DND-41 (cell line): ENCODE measurements at regions not wholly inside any gene's neighbourhood (a gene's known extent, or its start where the extent isn't known, plus 50 kb on each side); places are given as distances from the start of the nearest gene placed in this dataset.

Experiments
- ATAC-seq: fragments of 200-7000 bp; cut with Tn5 transposase; 3 replicates; pipeline ENCODE4 v1.9.1; 2021; ENCODE audit warnings: low read depth; ENCODE audit not compliant: insufficient read depth
- DNase-seq: peaks from one replicate; pipeline ENCODE4 v3.0.0-alpha.2; 2020
- H2AFZ ChIP-seq: 2 replicates; pipeline ENCODE4 v1.6.0; 2012; ENCODE audit warnings: low read depth, low read length
- H3K27ac ChIP-seq: 2 replicates; pipeline ENCODE4 v1.5.1; 2012; ENCODE audit warnings: low read length, inconsistent platforms
- H3K27me3 ChIP-seq: fragments of 200-600 bp; sonication (generic); 2 replicates; pipeline ENCODE4 v1.6.0; 2012; ENCODE audit warnings: low read length, mild to moderate bottlenecking, inconsistent platforms; ENCODE audit not compliant: insufficient read depth, poor library complexity
- H3K36me3 ChIP-seq: 2 replicates; pipeline ENCODE4 v1.5.1; 2012; ENCODE audit warnings: low read length, inconsistent platforms; ENCODE audit not compliant: insufficient read depth
- H3K4me1 ChIP-seq: 2 replicates; pipeline ENCODE4 v1.5.1; 2012; ENCODE audit warnings: mild to moderate bottlenecking, low read length; ENCODE audit not compliant: insufficient read depth
- H3K4me2 ChIP-seq: 2 replicates; pipeline ENCODE4 v1.6.0; 2012; ENCODE audit warnings: mild to moderate bottlenecking, moderate library complexity, low read length, inconsistent platforms; ENCODE audit not compliant: insufficient read depth
- H3K4me3 ChIP-seq, 2 experiments: fragments of 200-600 bp in 1 of 2; shearing (Covaris generic) in 1 of 2; 2 replicates each; pipeline ENCODE4 v1.5.1; 2012 to 2016; ENCODE audit warnings: inconsistent platforms in 2 of 2, low read length in 2 of 2, mild to moderate bottlenecking in 2 of 2, low read depth in 1 of 2, moderate library complexity in 1 of 2
- H3K79me2 ChIP-seq: 2 replicates; pipeline ENCODE4 v1.6.0; 2012; ENCODE audit warnings: low read length, inconsistent platforms; ENCODE audit not compliant: insufficient read depth
- H3K9ac ChIP-seq: 2 replicates; pipeline ENCODE4 v1.6.0; 2012; ENCODE audit warnings: low read depth, mild to moderate bottlenecking, inconsistent platforms, low read length, moderate library complexity
- H3K9me3 ChIP-seq: 2 replicates; pipeline ENCODE4 v1.5.1; 2012; ENCODE audit warnings: low read length, moderate library complexity, mild to moderate bottlenecking, inconsistent platforms; ENCODE audit not compliant: insufficient read depth, severe bottlenecking
- H4K20me1 ChIP-seq: 2 replicates; pipeline ENCODE4 v1.6.0; 2012; ENCODE audit warnings: low read length; ENCODE audit not compliant: insufficient read depth
- EZH2 ChIP-seq: IDR thresholded peaks from 3 replicates; pipeline ENCODE4 v1.6.1; 2012; ENCODE audit warnings: borderline replicate concordance, low read depth, mild to moderate bottlenecking, moderate library complexity, low read length, inconsistent platforms; ENCODE audit not compliant: severe bottlenecking
- TF ChIP-seq, protein P1 (sequence below): IDR thresholded peaks from 2 replicates; pipeline ENCODE4 v1.5.1; 2012; ENCODE audit warnings: borderline replicate concordance, low read length, moderate library complexity, mild to moderate bottlenecking; ENCODE audit not compliant: poor library complexity, severe bottlenecking; ENCODE audit errors: extremely low read depth

DNA sequence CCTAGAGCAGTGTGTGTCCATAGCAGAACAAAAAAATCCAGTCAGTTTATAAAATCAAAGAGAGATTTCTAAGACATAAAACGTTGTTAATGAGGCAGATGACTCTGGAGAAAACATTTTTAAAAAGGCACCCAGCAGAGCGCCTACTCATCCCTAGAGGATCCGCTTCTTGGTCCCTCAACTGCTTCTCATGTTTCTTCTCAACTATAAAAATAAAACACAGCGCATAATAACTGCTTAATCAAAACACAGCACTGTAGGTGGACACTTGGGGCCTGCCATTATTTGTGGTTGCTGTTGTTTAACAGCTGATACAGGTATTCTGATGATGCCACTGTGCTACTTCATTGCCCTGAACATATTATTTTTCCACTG, 347.9 kb downstream of the FGF9 start:
- H3K4me1 ChIP-seq: no peaks in the 10 kb centered on the region
- ATAC-seq: 0 out of 3 replicates have a peak, but pooled peaks have one; percentile 31

DNA sequence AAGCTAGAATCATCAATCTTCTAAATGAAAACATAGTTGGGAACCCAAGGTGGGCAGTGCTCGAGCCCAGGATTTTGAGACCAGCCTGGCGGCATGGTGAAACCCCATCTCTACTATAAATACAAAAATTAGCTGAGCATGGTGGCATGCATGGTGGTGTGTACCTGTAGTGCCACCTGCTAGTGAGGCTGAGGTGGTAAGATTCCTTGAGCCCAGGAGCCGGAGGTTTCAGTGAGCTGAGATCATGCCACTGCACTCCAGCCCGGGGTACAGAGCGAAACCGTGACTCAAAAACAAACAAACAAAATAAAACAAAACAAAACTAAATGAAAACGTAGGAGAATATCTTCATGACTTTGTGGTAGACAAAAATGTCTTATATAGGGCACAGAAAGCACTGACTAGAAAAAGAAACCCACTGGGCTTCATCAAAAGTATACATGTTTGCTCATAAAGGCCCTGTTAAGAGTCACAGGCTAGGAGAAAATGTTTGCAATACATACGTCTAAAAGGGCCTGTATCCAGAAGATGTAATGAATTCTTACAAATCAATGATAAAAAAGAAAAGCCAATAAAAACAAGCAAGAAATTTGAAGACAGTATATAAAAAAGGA, 353.6 kb downstream of the FGF9 start:
- H3K4me3 ChIP-seq: no peak overlapping the region
- no peak for DNase-seq
- no peak for ATAC-seq

More for the DNA sequence above, 347.9 kb downstream of the FGF9 start:
- no peak for DNase-seq
- H4K20me1 ChIP-seq: no peaks in the 10 kb centered on the region
- no peaks in the 10 kb centered on the region for H3K36me3 ChIP-seq
- H3K27ac ChIP-seq: no peak overlapping the region
- H3K4me3 ChIP-seq: no peak overlapping the region
- no peak overlapping the region for H2AFZ ChIP-seq
- H3K9ac ChIP-seq: no peak overlapping the region
- no peak overlapping the region for H3K4me2 ChIP-seq
- H3K9me3 ChIP-seq: no peaks in the 10 kb centered on the region
- H3K27me3 ChIP-seq: no peaks in the 10 kb centered on the region
- no peak for TF ChIP-seq EZH2
- TF ChIP-seq, protein P1, sequence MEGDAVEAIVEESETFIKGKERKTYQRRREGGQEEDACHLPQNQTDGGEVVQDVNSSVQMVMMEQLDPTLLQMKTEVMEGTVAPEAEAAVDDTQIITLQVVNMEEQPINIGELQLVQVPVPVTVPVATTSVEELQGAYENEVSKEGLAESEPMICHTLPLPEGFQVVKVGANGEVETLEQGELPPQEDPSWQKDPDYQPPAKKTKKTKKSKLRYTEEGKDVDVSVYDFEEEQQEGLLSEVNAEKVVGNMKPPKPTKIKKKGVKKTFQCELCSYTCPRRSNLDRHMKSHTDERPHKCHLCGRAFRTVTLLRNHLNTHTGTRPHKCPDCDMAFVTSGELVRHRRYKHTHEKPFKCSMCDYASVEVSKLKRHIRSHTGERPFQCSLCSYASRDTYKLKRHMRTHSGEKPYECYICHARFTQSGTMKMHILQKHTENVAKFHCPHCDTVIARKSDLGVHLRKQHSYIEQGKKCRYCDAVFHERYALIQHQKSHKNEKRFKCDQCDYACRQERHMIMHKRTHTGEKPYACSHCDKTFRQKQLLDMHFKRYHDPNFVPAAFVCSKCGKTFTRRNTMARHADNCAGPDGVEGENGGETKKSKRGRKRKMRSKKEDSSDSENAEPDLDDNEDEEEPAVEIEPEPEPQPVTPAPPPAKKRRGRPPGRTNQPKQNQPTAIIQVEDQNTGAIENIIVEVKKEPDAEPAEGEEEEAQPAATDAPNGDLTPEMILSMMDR: no peak
- H3K79me2 ChIP-seq: no peaks in the 10 kb centered on the region

DNA sequence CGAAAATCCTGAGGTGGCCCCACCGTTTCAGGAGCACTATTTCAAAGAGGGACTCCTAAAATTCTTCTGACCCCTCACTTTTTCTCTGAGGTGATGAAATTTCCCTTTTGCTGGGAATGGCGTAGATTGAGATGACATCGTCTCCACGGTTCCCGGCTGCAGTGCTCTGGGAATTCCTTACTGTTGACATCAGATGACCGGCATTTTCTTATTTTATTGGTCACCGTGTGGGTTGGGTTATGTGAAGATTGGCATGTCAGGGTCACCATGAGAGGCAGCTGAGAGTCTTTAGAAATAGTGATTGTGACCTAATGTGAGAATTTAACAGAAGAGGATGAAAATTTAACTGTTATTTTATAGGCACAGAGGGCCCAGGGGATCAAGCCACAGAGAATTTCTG, 356.7 kb downstream of the FGF9 start:
- no peaks in the 10 kb centered on the region for H3K36me3 ChIP-seq
- H3K9ac ChIP-seq: no peak overlapping the region
- H3K27ac ChIP-seq: no peak overlapping the region
- H3K9me3 ChIP-seq: no peaks in the 10 kb centered on the region
- H2AFZ ChIP-seq: no peak overlapping the region
- TF ChIP-seq EZH2: no peak
- TF ChIP-seq, protein P1: no peak
- no peak overlapping the region for H3K4me3 ChIP-seq
- H3K27me3 ChIP-seq: no peaks in the 10 kb centered on the region
- no peaks in the 10 kb centered on the region for H3K4me1 ChIP-seq
- H3K4me2 ChIP-seq: no peak overlapping the region
- no peaks in the 10 kb centered on the region for H4K20me1 ChIP-seq
- DNase-seq: no peak
- ATAC-seq: no peak
- no peaks in the 10 kb centered on the region for H3K79me2 ChIP-seq

More for the DNA sequence above, 353.6 kb downstream of the FGF9 start:
- Histone ChIP-seq H3K4me1 (no peaks in the 10 kb centered on the region), H3K9ac (no peak overlapping the region), H2AFZ (no peak overlapping the region), H3K27me3 (no peaks in the 10 kb centered on the region), H3K9me3 (no peaks in the 10 kb centered on the region), H3K27ac (no peak overlapping the region), H3K4me2 (no peak overlapping the region), H3K79me2 (no peaks in the 10 kb centered on the region), H3K36me3 (no peaks in the 10 kb centered on the region), H4K20me1 (no peaks in the 10 kb centered on the region)
- TF ChIP-seq EZH2: no peak
- TF ChIP-seq, protein P1: no peak
